ENCODE measurements at regions not wholly inside any gene's neighbourhood (a gene's known extent, or its start where the extent isn't known, plus 50 kb on each side); places are given as distances from the start of the nearest gene placed in this dataset.

DNA sequence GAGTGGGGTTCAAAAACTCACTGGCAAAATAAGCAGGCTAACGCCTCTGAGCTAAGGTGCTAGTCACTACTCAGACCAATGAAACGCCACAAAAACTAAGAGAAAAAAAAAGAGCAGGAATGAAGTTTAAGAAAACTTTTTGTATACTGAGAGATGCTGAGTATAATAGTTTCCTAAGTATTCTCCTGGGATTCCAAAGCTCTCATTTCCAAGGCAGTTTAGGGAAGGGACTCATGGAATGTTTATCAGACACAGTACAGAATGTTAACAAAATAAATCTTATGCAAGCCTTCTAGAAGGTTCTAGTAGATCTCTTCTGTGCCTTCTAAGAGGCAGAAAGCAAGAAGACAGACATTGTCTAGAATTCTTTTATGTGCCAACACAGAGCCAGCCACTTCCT lies 361.9 kb downstream of the MTRR start:
- Histone ChIP-seq H3K9me3 (ENCODE audit: low read length) (no peaks in the 10 kb centered on the region), H3K27me3 (ENCODE audit: insufficient read depth, low read depth, low read length) (no peaks in the 10 kb centered on the region), H3K9ac (ENCODE audit: low read length) (no peak overlapping the region), H3K9me2 (ENCODE audit: insufficient read depth, low read length) (no peaks in the 10 kb centered on the region), H3K79me2 (replicated peaks; ENCODE audit: insufficient read depth, low read length) (no peaks in the 10 kb centered on the region), H3K4me3 (ENCODE audit: low read length) (no peak overlapping the region), H3F3A (ENCODE audit: insufficient read depth, low read length, poor library complexity, severe bottlenecking) (no peaks in the 10 kb centered on the region), H3K4me2 (ENCODE audit: low read length) (no peak overlapping the region), H3K27ac (ENCODE audit: low read length) (no peak overlapping the region), H4K20me1 (ENCODE audit: insufficient read depth) (no peaks in the 10 kb centered on the region), H3K36me3 (ENCODE audit: insufficient read depth, low read length) (no peaks in the 10 kb centered on the region), H2AFZ (ENCODE audit: low read depth, low read length) (no peak overlapping the region)
- TF ChIP-seq, protein P1, sequence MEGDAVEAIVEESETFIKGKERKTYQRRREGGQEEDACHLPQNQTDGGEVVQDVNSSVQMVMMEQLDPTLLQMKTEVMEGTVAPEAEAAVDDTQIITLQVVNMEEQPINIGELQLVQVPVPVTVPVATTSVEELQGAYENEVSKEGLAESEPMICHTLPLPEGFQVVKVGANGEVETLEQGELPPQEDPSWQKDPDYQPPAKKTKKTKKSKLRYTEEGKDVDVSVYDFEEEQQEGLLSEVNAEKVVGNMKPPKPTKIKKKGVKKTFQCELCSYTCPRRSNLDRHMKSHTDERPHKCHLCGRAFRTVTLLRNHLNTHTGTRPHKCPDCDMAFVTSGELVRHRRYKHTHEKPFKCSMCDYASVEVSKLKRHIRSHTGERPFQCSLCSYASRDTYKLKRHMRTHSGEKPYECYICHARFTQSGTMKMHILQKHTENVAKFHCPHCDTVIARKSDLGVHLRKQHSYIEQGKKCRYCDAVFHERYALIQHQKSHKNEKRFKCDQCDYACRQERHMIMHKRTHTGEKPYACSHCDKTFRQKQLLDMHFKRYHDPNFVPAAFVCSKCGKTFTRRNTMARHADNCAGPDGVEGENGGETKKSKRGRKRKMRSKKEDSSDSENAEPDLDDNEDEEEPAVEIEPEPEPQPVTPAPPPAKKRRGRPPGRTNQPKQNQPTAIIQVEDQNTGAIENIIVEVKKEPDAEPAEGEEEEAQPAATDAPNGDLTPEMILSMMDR (IDR thresholded peaks at IDR 0.05; ENCODE audit: poor library complexity, severe bottlenecking) = no peak
- no peak for TF ChIP-seq POLR2AphosphoS5 (IDR thresholded peaks at IDR 0.05)
- TF ChIP-seq RAD21 (conservative IDR thresholded peaks at IDR 0.05) = no peak
- TF ChIP-seq EZH2 (IDR thresholded peaks at IDR 0.05; ENCODE audit: borderline replicate concordance, insufficient read depth, low read length, poor library complexity, severe bottlenecking) = no peak

DNA sequence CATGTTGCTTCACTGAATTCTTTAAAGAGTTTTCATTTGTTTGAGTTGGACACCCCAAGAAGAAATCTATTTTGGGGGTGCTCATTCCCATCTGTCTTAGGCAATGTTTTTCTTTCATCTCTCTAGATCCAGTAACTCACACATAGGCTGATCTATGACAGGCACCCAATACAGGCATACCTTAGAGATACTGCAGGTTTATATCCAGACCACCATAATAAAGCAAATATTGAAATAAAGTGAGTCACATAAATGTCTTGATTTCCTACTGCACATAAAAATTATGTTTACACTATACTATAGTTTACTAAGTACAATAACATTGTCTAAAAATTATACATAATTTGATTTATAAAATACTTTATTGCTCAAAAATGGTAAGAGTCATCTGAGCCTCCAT lies 364.5 kb downstream of the MTRR start:
- Histone ChIP-seq H3K27ac (ENCODE audit: low read length) (no peak overlapping the region), H3F3A (ENCODE audit: insufficient read depth, low read length, poor library complexity, severe bottlenecking) (peaks cover 3% of the 10 kb centered on the region), H3K4me3 (ENCODE audit: low read length) (no peak overlapping the region), H3K9me3 (ENCODE audit: low read length) (no peaks in the 10 kb centered on the region), H2AFZ (ENCODE audit: low read depth, low read length) (no peak overlapping the region), H3K36me3 (ENCODE audit: insufficient read depth, low read length) (no peaks in the 10 kb centered on the region), H3K9ac (ENCODE audit: low read length) (no peak overlapping the region), H3K9me2 (ENCODE audit: insufficient read depth, low read length) (no peaks in the 10 kb centered on the region), H3K4me2 (ENCODE audit: low read length) (no peak overlapping the region), H3K27me3 (ENCODE audit: insufficient read depth, low read depth, low read length) (no peaks in the 10 kb centered on the region), H3K79me2 (replicated peaks; ENCODE audit: insufficient read depth, low read length) (no peaks in the 10 kb centered on the region), H4K20me1 (ENCODE audit: insufficient read depth) (no peaks in the 10 kb centered on the region)
- no peak for TF ChIP-seq RAD21 (conservative IDR thresholded peaks at IDR 0.05)
- TF ChIP-seq, protein P1 (IDR thresholded peaks at IDR 0.05; ENCODE audit: poor library complexity, severe bottlenecking) = no peak
- TF ChIP-seq EZH2 (IDR thresholded peaks at IDR 0.05; ENCODE audit: borderline replicate concordance, insufficient read depth, low read length, poor library complexity, severe bottlenecking) = no peak
- TF ChIP-seq, protein P2, sequence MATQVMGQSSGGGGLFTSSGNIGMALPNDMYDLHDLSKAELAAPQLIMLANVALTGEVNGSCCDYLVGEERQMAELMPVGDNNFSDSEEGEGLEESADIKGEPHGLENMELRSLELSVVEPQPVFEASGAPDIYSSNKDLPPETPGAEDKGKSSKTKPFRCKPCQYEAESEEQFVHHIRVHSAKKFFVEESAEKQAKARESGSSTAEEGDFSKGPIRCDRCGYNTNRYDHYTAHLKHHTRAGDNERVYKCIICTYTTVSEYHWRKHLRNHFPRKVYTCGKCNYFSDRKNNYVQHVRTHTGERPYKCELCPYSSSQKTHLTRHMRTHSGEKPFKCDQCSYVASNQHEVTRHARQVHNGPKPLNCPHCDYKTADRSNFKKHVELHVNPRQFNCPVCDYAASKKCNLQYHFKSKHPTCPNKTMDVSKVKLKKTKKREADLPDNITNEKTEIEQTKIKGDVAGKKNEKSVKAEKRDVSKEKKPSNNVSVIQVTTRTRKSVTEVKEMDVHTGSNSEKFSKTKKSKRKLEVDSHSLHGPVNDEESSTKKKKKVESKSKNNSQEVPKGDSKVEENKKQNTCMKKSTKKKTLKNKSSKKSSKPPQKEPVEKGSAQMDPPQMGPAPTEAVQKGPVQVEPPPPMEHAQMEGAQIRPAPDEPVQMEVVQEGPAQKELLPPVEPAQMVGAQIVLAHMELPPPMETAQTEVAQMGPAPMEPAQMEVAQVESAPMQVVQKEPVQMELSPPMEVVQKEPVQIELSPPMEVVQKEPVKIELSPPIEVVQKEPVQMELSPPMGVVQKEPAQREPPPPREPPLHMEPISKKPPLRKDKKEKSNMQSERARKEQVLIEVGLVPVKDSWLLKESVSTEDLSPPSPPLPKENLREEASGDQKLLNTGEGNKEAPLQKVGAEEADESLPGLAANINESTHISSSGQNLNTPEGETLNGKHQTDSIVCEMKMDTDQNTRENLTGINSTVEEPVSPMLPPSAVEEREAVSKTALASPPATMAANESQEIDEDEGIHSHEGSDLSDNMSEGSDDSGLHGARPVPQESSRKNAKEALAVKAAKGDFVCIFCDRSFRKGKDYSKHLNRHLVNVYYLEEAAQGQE (IDR thresholded peaks at IDR 0.05; ENCODE audit: borderline replicate concordance) = no peak
- TF ChIP-seq TAF1 (IDR thresholded peaks at IDR 0.05; ENCODE audit: low read depth) = no peak
- TF ChIP-seq MXI1 (conservative IDR thresholded peaks at IDR 0.05; ENCODE audit: poor library complexity, severe bottlenecking) = no peak
- no peak for TF ChIP-seq EP300 (conservative IDR thresholded peaks at IDR 0.05; ENCODE audit: poor library complexity, severe bottlenecking)
- TF ChIP-seq POLR2AphosphoS5 (IDR thresholded peaks at IDR 0.05) = no peak
- TF ChIP-seq SMC3 (conservative IDR thresholded peaks at IDR 0.05; ENCODE audit: poor library complexity) = no peak

All from neural cell (in vitro differentiated cells).